ENCODE measurements at regions not wholly inside any gene's neighbourhood (a gene's known extent, or its start where the extent isn't known, plus 50 kb on each side); places are given as distances from the start of the nearest gene placed in this dataset.
"Not testable (repeated sequence)": the region's sequence is repeated elsewhere in the genome, so short reads cannot be mapped to it uniquely, and the experiment has no call there.

- no peaks in the 10 kb centered on the region for H3K9me3 ChIP-seq
- 72 to 79% methylated on average over 3 of the region's 3 CpGs for WGBS, 2 donors (ENCODE audit: low coverage in 1 of 2)
- no peak for ATAC-seq
These were observed 689.0 kb downstream of the PLOD2 start for GRCh38 chr3:145471976-145472375.

GRCh38 chr3:145482735-145483134, 678.2 kb downstream of the PLOD2 start:
- not testable (repeated sequence) for H3K4me3 ChIP-seq, ATAC-seq, H3K9me3 ChIP-seq, H3K27ac ChIP-seq, H3K4me1 ChIP-seq, H3K36me3 ChIP-seq, H3K27me3 ChIP-seq
- 66% methylated on average over 2 of the region's 25 CpGs; no CpG with 5 or more reads in 1 of the 2 donors for WGBS, 2 donors (ENCODE audit: low coverage in 1 of 2)

More at GRCh38 chr3:145471976-145472375, 689.0 kb downstream of the PLOD2 start:
- no peaks in the 10 kb centered on the region for H3K4me1 ChIP-seq
- no peak overlapping the region for H3K4me3 ChIP-seq
- no peaks in the 10 kb centered on the region for H3K36me3 ChIP-seq
- TF ChIP-seq CTCF (IDR thresholded peaks at IDR 0.05), result no peak
- no peak for TF ChIP-seq POLR2AphosphoS5 (IDR thresholded peaks at IDR 0.05)
- TF ChIP-seq EP300 (IDR thresholded peaks at IDR 0.05), result no peak
- no peak for TF ChIP-seq POLR2A (IDR thresholded peaks at IDR 0.05)
- no peaks in the 10 kb centered on the region for H3K27me3 ChIP-seq
- H3K27ac ChIP-seq, result no peak overlapping the region

- ATAC-seq, result no peak
- no peaks in the 10 kb centered on the region for H3K27me3 ChIP-seq
- H3K9me3 ChIP-seq, result no peaks in the 10 kb centered on the region
- TF ChIP-seq POLR2A (IDR thresholded peaks at IDR 0.05), result no peak
- TF ChIP-seq CTCF (IDR thresholded peaks at IDR 0.05), result no peak
- TF ChIP-seq EP300 (IDR thresholded peaks at IDR 0.05), result no peak
- no peak for TF ChIP-seq POLR2AphosphoS5 (IDR thresholded peaks at IDR 0.05)
- H3K4me3 ChIP-seq, result no peak overlapping the region
- 39 to 42% methylated on average over 3 of the region's 3 CpGs for WGBS, 2 donors (ENCODE audit: low coverage in 1 of 2)
- no peaks in the 10 kb centered on the region for H3K4me1 ChIP-seq
- H3K36me3 ChIP-seq, result no peaks in the 10 kb centered on the region
- H3K27ac ChIP-seq, result no peak overlapping the region
These were observed 677.0 kb downstream of the PLOD2 start for GRCh38 chr3:145483992-145484391.

- H3K27ac ChIP-seq, result no peak overlapping the region
- H3K4me1 ChIP-seq, result no peaks in the 10 kb centered on the region
- TF ChIP-seq POLR2AphosphoS5 (IDR thresholded peaks at IDR 0.05) (no peak), POLR2A (IDR thresholded peaks at IDR 0.05) (no peak), CTCF (IDR thresholded peaks at IDR 0.05) (no peak), EP300 (IDR thresholded peaks at IDR 0.05) (no peak)
- H3K9me3 ChIP-seq, result no peaks in the 10 kb centered on the region
- no peaks in the 10 kb centered on the region for H3K36me3 ChIP-seq
- no peaks in the 10 kb centered on the region for H3K27me3 ChIP-seq
- H3K4me3 ChIP-seq, result no peak overlapping the region
- ATAC-seq, result no peak
These were observed 672.0 kb downstream of the PLOD2 start for GRCh38 chr3:145489011-145489410.

- no peak for TF ChIP-seq EP300 (IDR thresholded peaks at IDR 0.05)
- no peak for TF ChIP-seq POLR2AphosphoS5 (IDR thresholded peaks at IDR 0.05)
- no peak for TF ChIP-seq CTCF (IDR thresholded peaks at IDR 0.05)
- no peak for TF ChIP-seq POLR2A (IDR thresholded peaks at IDR 0.05)
- 62 to 66% methylated on average over 6 to 7 of the region's 11 CpGs for WGBS, 2 donors (ENCODE audit: low coverage in 1 of 2)
These were observed 670.6 kb downstream of the PLOD2 start for GRCh38 chr3:145490088-145491048.

More at GRCh38 chr3:145490088-145491048, 670.6 kb downstream of the PLOD2 start:
- no peaks in the 10 kb centered on the region for H3K4me1 ChIP-seq
- H3K27me3 ChIP-seq, result no peaks in the 10 kb centered on the region
- no peaks in the 10 kb centered on the region for H3K9me3 ChIP-seq
- H3K4me3 ChIP-seq, result no peak overlapping the region
- no peak overlapping the region for H3K27ac ChIP-seq
- no peak for ATAC-seq
- no peaks in the 10 kb centered on the region for H3K36me3 ChIP-seq
